C4-2B (cell line): ENCODE measurements at regions not wholly inside any gene's neighbourhood (a gene's known extent, or its start where the extent isn't known, plus 50 kb on each side); places are given as distances from the start of the nearest gene placed in this dataset.
"Not testable (repeated sequence)": the region's sequence is repeated elsewhere in the genome, so short reads cannot be mapped to it uniquely, and the experiment has no call there.

Experiments used
- H3K27ac ChIP-seq: fragments of 450-650 bp; 2 replicates; pipeline ENCODE4 v1.5.1; 2017
- ZFX ChIP-seq: fragments of 450-650 bp; IDR thresholded peaks from 2 replicates; pipeline ENCODE4 v1.6.1; 2017
- TF ChIP-seq, protein P1 (sequence below): fragments of 450-650 bp; conservative IDR thresholded peaks from 2 replicates; pipeline ENCODE4 v1.5.1; 2017; ENCODE audit warnings: mild to moderate bottlenecking

DNA sequence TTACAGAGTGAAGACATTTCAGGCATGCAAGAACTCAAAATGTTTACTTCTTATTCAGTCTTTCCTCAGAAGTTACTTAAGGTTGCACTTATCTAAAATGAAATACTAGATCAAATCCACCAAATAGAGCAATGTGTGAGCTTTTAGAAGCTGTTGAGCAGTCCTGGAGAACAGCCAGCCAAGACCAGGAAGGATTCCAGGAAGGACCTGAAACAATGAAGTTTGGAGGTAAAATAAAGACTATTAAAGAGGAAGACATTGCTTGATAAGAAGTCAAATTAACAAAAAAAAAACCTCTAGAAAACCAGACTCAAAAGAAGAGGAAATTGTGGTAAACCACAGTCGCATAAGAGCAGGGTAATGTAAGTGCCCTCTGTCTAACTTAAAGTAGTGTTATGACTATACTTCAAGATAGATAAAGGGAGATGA lies 156.2 kb upstream of the S1PR3 start:
- no peak overlapping the region for H3K27ac ChIP-seq
- TF ChIP-seq, protein P1, sequence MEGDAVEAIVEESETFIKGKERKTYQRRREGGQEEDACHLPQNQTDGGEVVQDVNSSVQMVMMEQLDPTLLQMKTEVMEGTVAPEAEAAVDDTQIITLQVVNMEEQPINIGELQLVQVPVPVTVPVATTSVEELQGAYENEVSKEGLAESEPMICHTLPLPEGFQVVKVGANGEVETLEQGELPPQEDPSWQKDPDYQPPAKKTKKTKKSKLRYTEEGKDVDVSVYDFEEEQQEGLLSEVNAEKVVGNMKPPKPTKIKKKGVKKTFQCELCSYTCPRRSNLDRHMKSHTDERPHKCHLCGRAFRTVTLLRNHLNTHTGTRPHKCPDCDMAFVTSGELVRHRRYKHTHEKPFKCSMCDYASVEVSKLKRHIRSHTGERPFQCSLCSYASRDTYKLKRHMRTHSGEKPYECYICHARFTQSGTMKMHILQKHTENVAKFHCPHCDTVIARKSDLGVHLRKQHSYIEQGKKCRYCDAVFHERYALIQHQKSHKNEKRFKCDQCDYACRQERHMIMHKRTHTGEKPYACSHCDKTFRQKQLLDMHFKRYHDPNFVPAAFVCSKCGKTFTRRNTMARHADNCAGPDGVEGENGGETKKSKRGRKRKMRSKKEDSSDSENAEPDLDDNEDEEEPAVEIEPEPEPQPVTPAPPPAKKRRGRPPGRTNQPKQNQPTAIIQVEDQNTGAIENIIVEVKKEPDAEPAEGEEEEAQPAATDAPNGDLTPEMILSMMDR, result no peak
- no peak for TF ChIP-seq ZFX

DNA sequence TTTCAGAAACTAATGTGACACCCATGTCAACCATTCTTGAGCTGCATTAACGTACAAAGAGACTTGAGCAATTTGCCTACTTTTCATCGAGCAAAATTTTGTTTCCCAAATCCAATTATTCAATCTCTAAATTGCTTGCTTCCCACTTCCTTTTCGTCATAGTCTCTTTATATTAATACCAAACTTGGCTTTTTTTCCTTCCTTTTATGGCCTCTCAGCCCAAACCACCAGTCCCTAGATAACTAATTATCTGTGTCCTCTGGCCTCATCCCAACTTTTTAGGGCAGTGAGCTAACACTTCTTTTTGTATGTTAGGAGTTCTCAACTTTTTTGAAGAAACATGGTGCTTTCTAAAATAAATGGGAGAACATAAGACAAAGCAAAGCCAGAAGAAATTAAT lies 155.5 kb upstream of the S1PR3 start:
- no peak for TF ChIP-seq ZFX
- TF ChIP-seq, protein P1, result no peak
- no peak overlapping the region for H3K27ac ChIP-seq

DNA sequence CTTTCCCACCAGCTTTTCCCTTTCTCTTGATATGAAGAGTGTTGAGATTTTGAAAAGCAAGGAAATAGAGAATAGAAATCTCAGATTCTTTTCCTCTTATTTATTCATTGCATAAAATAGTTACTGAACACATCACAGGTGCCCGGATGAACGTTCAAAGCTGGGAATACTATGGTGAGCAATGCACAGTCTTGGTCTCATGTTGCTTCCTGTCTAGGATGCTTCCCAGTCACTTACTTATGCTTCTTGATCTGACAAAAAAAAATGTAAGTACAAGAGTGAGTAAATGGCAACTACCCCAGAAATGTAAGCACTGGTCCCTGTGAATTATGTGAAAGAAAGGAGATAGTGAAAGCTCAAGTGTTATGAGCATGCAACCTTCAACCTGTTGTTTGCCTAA lies 153.5 kb upstream of the S1PR3 start:
- H3K27ac ChIP-seq, result no peak overlapping the region
- TF ChIP-seq, protein P1, result no peak
- no peak for TF ChIP-seq ZFX

DNA sequence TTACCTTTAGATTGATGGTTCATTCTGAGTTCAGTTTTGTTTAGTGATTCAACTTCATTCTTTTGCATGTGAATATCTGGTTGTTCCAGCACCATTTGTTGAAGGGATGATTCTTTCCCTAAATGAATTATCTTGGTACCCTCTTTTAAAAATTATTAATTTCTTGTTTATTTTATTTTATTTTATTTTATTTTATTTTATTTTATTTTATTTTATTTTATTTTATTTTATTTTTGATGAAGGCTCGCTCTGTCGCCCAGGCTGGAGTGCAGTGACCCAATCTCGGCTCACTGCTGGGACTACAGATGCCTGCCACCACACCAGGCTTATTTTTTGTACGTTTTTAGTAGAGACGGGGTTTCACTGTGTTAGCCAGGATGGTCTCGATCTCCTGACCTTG lies 141.4 kb upstream of the S1PR3 start:
- not testable (repeated sequence) for H3K27ac ChIP-seq

DNA sequence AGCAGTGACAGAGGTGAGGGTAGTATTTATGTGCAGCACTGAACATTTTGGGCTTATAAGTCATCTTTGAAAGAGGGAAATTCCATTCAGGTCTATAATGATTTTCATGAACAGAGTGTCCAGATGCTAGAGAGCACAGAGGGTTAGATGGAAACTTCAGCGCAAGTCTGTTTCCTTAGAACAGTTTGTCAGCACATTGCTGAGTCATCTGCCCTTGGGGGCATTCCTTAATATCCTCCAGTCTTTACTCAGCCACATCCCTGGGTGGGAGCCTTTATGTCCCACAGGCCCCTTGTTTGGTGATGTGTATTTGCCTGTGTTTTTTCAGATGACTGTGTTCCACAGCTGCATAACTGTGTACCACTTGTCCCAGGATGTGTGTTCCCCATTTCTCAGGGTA lies 138.5 kb upstream of the S1PR3 start:
- TF ChIP-seq, protein P1, result no peak
- no peak overlapping the region for H3K27ac ChIP-seq

DNA sequence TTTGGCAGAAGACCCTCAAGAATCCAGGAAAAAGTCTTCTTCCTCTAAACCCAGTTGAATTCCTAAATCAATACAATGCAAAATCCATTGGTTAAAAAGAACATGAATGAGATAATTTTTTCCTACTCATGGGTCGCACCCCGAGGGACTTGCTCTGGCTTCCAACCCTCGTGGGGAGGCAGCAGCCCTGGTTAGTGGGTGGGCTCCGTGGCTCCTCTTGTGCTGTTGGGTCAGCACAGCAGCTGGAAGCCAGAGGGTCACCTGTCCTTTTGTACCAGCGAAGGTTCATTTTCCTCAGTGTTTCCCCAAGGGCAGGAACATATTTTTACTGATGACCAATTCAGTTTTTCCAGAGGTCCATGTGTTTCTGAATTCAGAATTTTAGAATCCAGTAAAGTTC lies 120.6 kb upstream of the S1PR3 start:
- TF ChIP-seq, protein P1, result no peak

DNA sequence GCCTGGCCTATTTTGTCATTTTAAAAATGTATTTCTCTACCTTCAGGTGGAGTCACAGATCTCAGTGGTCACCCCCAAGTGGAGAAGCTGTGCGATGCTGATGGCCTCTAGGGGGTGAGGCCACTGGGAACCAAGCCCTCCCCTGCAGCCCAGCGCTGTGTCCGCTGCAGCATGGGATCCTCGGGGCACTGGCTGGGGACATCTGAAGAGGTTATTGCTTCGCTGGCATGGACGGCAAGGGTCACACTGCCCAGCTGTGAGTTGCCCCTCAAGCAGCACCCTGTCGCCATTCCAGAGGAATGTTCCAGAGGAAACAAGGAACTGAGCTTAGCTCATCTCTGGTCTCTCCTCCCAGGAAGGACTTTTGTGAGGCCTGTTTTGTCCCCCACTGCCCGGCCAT lies 119.6 kb upstream of the S1PR3 start:
- TF ChIP-seq, protein P1, result no peak
- no peak for TF ChIP-seq ZFX
- H3K27ac ChIP-seq, result no peak overlapping the region

More for the DNA sequence above, 120.6 kb upstream of the S1PR3 start:
- H3K27ac ChIP-seq, result no peak overlapping the region

DNA sequence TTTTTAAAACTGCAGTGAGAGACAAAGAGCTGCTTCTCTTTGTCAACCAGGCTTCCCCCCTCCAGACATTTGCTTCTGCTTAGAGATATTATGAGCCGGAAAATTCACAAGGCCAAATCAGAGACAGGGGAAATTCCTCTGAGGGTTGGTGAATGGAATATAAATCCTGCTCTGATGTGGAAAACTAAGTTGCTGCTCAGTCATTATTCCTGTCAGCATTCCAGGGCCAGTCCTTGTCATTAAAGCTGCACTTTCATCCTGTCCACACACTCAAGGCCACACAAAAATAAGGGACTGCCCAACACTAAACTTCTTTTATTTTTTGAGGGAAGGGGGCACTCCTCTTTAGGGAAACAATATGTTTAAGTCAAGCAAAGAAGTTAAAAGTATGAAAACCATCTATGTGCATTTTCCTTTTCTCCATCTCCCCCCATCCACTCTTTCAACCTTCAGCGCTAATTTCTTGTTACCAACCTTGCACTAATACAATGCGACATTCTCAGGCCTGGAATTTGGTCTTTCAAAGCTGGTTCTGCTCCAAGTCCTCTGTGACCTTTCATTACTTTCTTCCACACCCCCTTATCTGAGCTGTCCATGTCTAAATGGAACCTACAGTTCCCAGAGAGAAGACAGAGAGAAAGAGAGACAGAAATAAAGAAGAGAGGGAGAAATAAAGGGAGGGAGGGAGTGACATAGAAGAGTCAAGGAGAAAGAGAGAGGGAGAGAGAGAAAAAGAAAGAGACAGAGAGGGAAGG lies 118.9 kb upstream of the S1PR3 start:
- TF ChIP-seq ZFX, result no peak
- TF ChIP-seq, protein P1, result no peak
- H3K27ac ChIP-seq, result no peak overlapping the region
